ENCODE measurements at regions not wholly inside any gene's neighbourhood (a gene's known extent, or its start where the extent isn't known, plus 50 kb on each side); places are given as distances from the start of the nearest gene placed in this dataset.

GRCh38 chrX:23557070-23557469 is 110.2 kb upstream of the PRDX4 start:
- ATAC-seq: peak; percentile 81
- 10% methylated on average over 5 of the region's 5 CpGs for WGBS (ENCODE audit: insufficient coverage, insufficient replicate concordance, low lambda C conversion rate, missing lambda C conversion rate)
- no peak for TF ChIP-seq CREB1 (IDR thresholded peaks at IDR 0.05; ENCODE audit: low read depth)
- TF ChIP-seq EGR1 (IDR thresholded peaks at IDR 0.05; ENCODE audit: borderline replicate concordance in 1 of 2, low read depth in 2 of 2, low read length in 2 of 2): no peak
- TF ChIP-seq, protein P1, sequence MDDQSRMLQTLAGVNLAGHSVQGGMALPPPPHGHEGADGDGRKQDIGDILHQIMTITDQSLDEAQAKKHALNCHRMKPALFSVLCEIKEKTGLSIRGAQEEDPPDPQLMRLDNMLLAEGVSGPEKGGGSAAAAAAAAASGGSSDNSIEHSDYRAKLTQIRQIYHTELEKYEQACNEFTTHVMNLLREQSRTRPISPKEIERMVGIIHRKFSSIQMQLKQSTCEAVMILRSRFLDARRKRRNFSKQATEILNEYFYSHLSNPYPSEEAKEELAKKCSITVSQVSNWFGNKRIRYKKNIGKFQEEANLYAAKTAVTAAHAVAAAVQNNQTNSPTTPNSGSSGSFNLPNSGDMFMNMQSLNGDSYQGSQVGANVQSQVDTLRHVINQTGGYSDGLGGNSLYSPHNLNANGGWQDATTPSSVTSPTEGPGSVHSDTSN (IDR thresholded peaks at IDR 0.05; ENCODE audit: insufficient replicate concordance, low read depth, low read length): peak; percentile 83
- TF ChIP-seq, protein P2, sequence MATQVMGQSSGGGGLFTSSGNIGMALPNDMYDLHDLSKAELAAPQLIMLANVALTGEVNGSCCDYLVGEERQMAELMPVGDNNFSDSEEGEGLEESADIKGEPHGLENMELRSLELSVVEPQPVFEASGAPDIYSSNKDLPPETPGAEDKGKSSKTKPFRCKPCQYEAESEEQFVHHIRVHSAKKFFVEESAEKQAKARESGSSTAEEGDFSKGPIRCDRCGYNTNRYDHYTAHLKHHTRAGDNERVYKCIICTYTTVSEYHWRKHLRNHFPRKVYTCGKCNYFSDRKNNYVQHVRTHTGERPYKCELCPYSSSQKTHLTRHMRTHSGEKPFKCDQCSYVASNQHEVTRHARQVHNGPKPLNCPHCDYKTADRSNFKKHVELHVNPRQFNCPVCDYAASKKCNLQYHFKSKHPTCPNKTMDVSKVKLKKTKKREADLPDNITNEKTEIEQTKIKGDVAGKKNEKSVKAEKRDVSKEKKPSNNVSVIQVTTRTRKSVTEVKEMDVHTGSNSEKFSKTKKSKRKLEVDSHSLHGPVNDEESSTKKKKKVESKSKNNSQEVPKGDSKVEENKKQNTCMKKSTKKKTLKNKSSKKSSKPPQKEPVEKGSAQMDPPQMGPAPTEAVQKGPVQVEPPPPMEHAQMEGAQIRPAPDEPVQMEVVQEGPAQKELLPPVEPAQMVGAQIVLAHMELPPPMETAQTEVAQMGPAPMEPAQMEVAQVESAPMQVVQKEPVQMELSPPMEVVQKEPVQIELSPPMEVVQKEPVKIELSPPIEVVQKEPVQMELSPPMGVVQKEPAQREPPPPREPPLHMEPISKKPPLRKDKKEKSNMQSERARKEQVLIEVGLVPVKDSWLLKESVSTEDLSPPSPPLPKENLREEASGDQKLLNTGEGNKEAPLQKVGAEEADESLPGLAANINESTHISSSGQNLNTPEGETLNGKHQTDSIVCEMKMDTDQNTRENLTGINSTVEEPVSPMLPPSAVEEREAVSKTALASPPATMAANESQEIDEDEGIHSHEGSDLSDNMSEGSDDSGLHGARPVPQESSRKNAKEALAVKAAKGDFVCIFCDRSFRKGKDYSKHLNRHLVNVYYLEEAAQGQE (IDR thresholded peaks at IDR 0.05; ENCODE audit: low read depth, low read length): no peak
- peak; percentile 94 for TF ChIP-seq PKNOX1 (IDR thresholded peaks at IDR 0.05)

More at GRCh38 chrX:23557070-23557469, 110.2 kb upstream of the PRDX4 start:
- Histone ChIP-seq H3K4me2 (ENCODE audit: control insufficient read depth, insufficient read depth) (no peak overlapping the region), H3K36me3 (ENCODE audit: control insufficient read depth in 2 of 2, insufficient read depth in 2 of 2, low read length in 1 of 2) (no peaks in the 10 kb centered on the region), H3K9ac (ENCODE audit: control insufficient read depth, insufficient read depth, low read length) (no peak overlapping the region), H3K27ac (ENCODE audit: control insufficient read depth, insufficient read depth) (no peak overlapping the region), H3K9me3 (replicated peaks; ENCODE audit: control insufficient read depth, insufficient read depth, low read length) (peaks cover 2% of the 10 kb centered on the region; the same call in 2 of the 3 replicates), H4K20me1 (ENCODE audit: control insufficient read depth, insufficient read depth) (no peaks in the 10 kb centered on the region), H3K4me1 (ENCODE audit: control insufficient read depth, insufficient read depth, low read length) (no peaks in the 10 kb centered on the region), H3K27me3 (replicated peaks in 1 of 2; ENCODE audit: control insufficient read depth in 2 of 2, insufficient read depth in 2 of 2, low read length in 1 of 2) (no peaks in the 10 kb centered on the region), H3K4me3 (no peak overlapping the region), H3K79me2 (ENCODE audit: control insufficient read depth, insufficient read depth, low read length) (no peaks in the 10 kb centered on the region), H2AFZ (ENCODE audit: control insufficient read depth, low read depth, low read length) (no peak overlapping the region)
- ChIA-PET CTCF (interaction anchor here (2.0 kb wide), 1 partner anchor 1572 kb away, joined by 4 read pairs; no protein-coding TSS in a partner anchor), SMC1A (ENCODE audit: uncharacterized antibody, unreplicated experiment) (no interaction called here), RAD21 (ENCODE audit: unreplicated experiment) (no interaction called here), POLR2A (interaction anchor here (0.5 kb wide), 1 partner anchor 1451 kb away, joined by 6 read pairs; no protein-coding TSS in a partner anchor)
- BruUV-seq (replicated peaks): no TSS peak
- FAIRE-seq (no peak), DNase-seq (ENCODE audit: low read depth, low spot score) (no peak)
- in situ Hi-C loops (cut with MboI): no loop called here
- intact Hi-C loops (cut with micrococcal nuclease; ENCODE audit: unreplicated experiment): loop anchor here (10.0 kb wide), 1 partner anchor 242 kb away; no protein-coding TSS in a partner anchor
